ENCODE measurements at regions not wholly inside any gene's neighbourhood (a gene's known extent, or its start where the extent isn't known, plus 50 kb on each side); places are given as distances from the start of the nearest gene placed in this dataset.

DNA sequence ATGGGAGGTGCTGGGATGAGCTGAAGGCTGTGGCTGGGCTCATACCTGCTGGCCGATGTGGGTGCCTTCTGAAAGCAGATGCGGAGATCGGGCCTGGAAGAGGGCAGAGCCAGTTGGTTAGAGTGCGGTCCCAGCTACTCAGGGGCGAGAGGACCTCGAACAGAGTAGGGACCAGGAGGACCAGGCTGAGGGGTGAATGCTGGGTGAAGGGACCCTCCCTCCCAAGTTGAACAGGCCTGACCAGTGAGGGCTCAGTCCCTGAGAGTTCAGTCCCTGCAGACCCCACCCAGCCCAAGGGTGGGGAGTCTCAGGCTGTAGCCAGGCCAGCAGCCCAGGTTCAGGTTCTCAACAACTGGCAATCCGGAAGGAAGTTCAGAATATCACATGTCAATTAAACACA lies 232.8 kb upstream of the HS6ST1 start:
- CTCF ChIA-PET = no interaction called here
- POLR2A ChIA-PET = no interaction called here

GRCh38 chr2:128552141-128552805 lies 233.6 kb upstream of the HS6ST1 start:
- Histone ChIP-seq H3K4me3 (ENCODE audit: control insufficient read depth in 1 of 7, extremely low read depth in 1 of 7, insufficient read depth in 4 of 7, low read depth in 2 of 7, low read length in 6 of 7) (no peak overlapping the region), H3K27ac (ENCODE audit: insufficient read depth in 1 of 2, low read depth in 1 of 2, low read length in 2 of 2, poor library complexity in 1 of 2, severe bottlenecking in 2 of 2) (no peak overlapping the region), H3K9me3 (ENCODE audit: control extremely low read depth in 1 of 5, control insufficient read depth in 4 of 5, insufficient read depth in 2 of 5, low read depth in 1 of 5, low read length in 4 of 5) (peaks cover 0 to 3% (median 0%) of the 10 kb centered on the region in 5 experiments), H3K4me1 (ENCODE audit: control extremely low read depth in 1 of 4, control insufficient read depth in 4 of 4, insufficient read depth in 4 of 4, low read length in 3 of 4) (peaks cover 0 to 8% (median 2%) of the 10 kb centered on the region in 4 experiments), H3K36me3 (ENCODE audit: control insufficient read depth in 4 of 4, insufficient read depth in 4 of 4, low read length in 3 of 4) (no peaks in the 10 kb centered on the region), H3K27me3 (replicated peaks in 2 of 5; ENCODE audit: control insufficient read depth in 4 of 5, insufficient read depth in 5 of 5, low read length in 4 of 5) (no peaks in the 10 kb centered on the region)
- ChIA-PET POLR2A (no interaction called here), CTCF (no interaction called here)
- 87% methylated on average over 5 of the region's 8 CpGs for WGBS (ENCODE audit: insufficient coverage)
- DNase-seq = no peak

More for the DNA sequence above, 232.8 kb upstream of the HS6ST1 start:
- H3K27me3 ChIP-seq (replicated peaks in 2 of 5; ENCODE audit: control insufficient read depth in 4 of 5, insufficient read depth in 5 of 5, low read length in 4 of 5) = no peaks in the 10 kb centered on the region
- no peaks in the 10 kb centered on the region for H3K36me3 ChIP-seq (ENCODE audit: control insufficient read depth in 4 of 4, insufficient read depth in 4 of 4, low read length in 3 of 4)
- H3K4me3 ChIP-seq (ENCODE audit: control insufficient read depth in 1 of 7, extremely low read depth in 1 of 7, insufficient read depth in 4 of 7, low read depth in 2 of 7, low read length in 6 of 7) = no peak overlapping the region
- peaks cover 0 to 3% (median 0%) of the 10 kb centered on the region in 5 experiments for H3K9me3 ChIP-seq (ENCODE audit: control extremely low read depth in 1 of 5, control insufficient read depth in 4 of 5, insufficient read depth in 2 of 5, low read depth in 1 of 5, low read length in 4 of 5)
- peaks cover 0 to 8% (median 2%) of the 10 kb centered on the region in 4 experiments for H3K4me1 ChIP-seq (ENCODE audit: control extremely low read depth in 1 of 4, control insufficient read depth in 4 of 4, insufficient read depth in 4 of 4, low read length in 3 of 4)
- DNase-seq = no peak
- H3K27ac ChIP-seq (ENCODE audit: insufficient read depth in 1 of 2, low read depth in 1 of 2, low read length in 2 of 2, poor library complexity in 1 of 2, severe bottlenecking in 2 of 2) = no peak overlapping the region
- WGBS (ENCODE audit: insufficient coverage) = 98% methylated on average over 7 of the region's 7 CpGs

DNA sequence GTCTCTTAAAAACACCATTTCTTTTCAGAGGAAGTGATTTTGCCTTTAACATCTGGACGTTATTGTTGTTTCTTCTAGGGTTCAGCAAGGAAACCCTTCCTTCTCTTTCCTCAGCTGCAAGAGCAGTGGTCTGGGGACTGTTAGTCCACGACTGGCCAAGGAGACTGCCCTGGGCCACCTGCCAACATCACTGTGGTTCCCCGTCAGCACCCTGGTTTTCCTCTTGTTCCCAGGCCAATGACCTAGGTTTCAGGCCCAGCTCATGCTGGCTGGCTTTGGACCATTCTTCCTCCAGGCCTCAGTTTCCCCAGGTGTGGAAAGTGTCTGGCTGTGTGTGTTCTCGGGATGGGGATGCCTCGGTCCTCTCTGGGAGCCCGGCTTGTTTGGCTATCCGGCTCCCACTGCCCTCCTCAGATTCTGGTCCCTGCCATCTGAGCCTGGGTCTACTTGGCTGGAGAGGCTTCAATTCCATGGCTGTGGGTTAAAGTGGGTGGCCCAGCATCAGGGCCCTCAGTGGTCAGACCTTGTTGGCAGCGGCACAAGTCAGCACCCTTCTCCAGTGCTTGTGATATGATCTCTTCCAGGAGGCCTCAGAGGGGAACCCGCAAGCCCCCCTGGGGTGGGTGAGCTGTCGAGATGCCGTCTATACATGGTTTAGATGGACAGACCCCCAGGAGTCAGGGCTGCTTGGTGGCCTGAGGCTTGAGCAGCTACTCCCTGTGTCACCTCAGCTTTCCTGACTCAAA lies 234.3 kb upstream of the HS6ST1 start:
- WGBS (ENCODE audit: insufficient coverage) = 84% methylated on average over 5 of the region's 11 CpGs
- Histone ChIP-seq H3K27me3 (replicated peaks in 2 of 5; ENCODE audit: control insufficient read depth in 4 of 5, insufficient read depth in 5 of 5, low read length in 4 of 5) (no peaks in the 10 kb centered on the region), H3K4me3 (ENCODE audit: control insufficient read depth in 1 of 7, extremely low read depth in 1 of 7, insufficient read depth in 4 of 7, low read depth in 2 of 7, low read length in 6 of 7) (no peak overlapping the region), H3K36me3 (ENCODE audit: control insufficient read depth in 4 of 4, insufficient read depth in 4 of 4, low read length in 3 of 4) (no peaks in the 10 kb centered on the region), H3K27ac (ENCODE audit: insufficient read depth in 1 of 2, low read depth in 1 of 2, low read length in 2 of 2, poor library complexity in 1 of 2, severe bottlenecking in 2 of 2) (no peak overlapping the region), H3K4me1 (ENCODE audit: control extremely low read depth in 1 of 4, control insufficient read depth in 4 of 4, insufficient read depth in 4 of 4, low read length in 3 of 4) (peaks cover 0 to 10% (median 2%) of the 10 kb centered on the region in 4 experiments), H3K9me3 (ENCODE audit: control extremely low read depth in 1 of 5, control insufficient read depth in 4 of 5, insufficient read depth in 2 of 5, low read depth in 1 of 5, low read length in 4 of 5) (peaks cover 0 to 3% (median 0%) of the 10 kb centered on the region in 5 experiments)
- no peak for DNase-seq
- POLR2A ChIA-PET = no interaction called here
- CTCF ChIA-PET = no interaction called here

GRCh38 chr2:128554151-128554769 lies 235.6 kb upstream of the HS6ST1 start:
- Histone ChIP-seq H3K9me3 (ENCODE audit: control extremely low read depth in 1 of 5, control insufficient read depth in 4 of 5, insufficient read depth in 2 of 5, low read depth in 1 of 5, low read length in 4 of 5) (peaks cover 0 to 3% (median 0%) of the 10 kb centered on the region in 5 experiments), H3K27ac (ENCODE audit: insufficient read depth in 1 of 2, low read depth in 1 of 2, low read length in 2 of 2, poor library complexity in 1 of 2, severe bottlenecking in 2 of 2) (no peak overlapping the region), H3K4me3 (ENCODE audit: control insufficient read depth in 1 of 7, extremely low read depth in 1 of 7, insufficient read depth in 4 of 7, low read depth in 2 of 7, low read length in 6 of 7) (no peak overlapping the region), H3K36me3 (ENCODE audit: control insufficient read depth in 4 of 4, insufficient read depth in 4 of 4, low read length in 3 of 4) (no peaks in the 10 kb centered on the region), H3K4me1 (ENCODE audit: control extremely low read depth in 1 of 4, control insufficient read depth in 4 of 4, insufficient read depth in 4 of 4, low read length in 3 of 4) (peaks cover 0 to 8% (median 2%) of the 10 kb centered on the region in 4 experiments), H3K27me3 (replicated peaks in 2 of 5; ENCODE audit: control insufficient read depth in 4 of 5, insufficient read depth in 5 of 5, low read length in 4 of 5) (no peaks in the 10 kb centered on the region)
- POLR2A ChIA-PET = no interaction called here
- no peak for DNase-seq
- CTCF ChIA-PET = interaction anchor here (1.7 kb wide), 1 partner anchor 10 kb away, joined by 5 read pairs; no protein-coding TSS in a partner anchor
- WGBS (ENCODE audit: insufficient coverage) = 100% methylated on average over 4 of the region's 7 CpGs

DNA sequence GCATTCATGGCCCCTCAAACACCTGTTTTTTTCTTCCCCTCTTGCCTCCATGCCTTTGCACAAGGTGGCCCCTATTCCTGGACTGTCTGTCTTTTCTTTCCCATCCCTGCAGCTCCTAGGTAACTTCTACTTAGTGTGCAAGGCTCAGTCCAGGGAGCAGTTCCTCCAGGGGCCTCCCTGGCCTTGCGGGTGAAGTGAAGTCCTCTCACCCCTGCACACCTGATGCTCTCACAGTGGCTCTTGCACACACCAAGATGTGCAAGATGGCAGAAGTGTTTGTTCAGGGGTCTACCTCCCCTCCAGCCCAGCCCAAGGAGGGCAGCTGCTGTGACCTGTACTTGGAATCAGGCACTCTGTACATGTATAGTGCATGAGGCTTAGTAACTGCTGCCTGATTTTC lies 236.8 kb upstream of the HS6ST1 start:
- Histone ChIP-seq H3K4me3 (ENCODE audit: control insufficient read depth in 1 of 7, extremely low read depth in 1 of 7, insufficient read depth in 4 of 7, low read depth in 2 of 7, low read length in 6 of 7) (no peak overlapping the region), H3K36me3 (ENCODE audit: control insufficient read depth in 4 of 4, insufficient read depth in 4 of 4, low read length in 3 of 4) (no peaks in the 10 kb centered on the region), H3K9me3 (ENCODE audit: control extremely low read depth in 1 of 5, control insufficient read depth in 4 of 5, insufficient read depth in 2 of 5, low read depth in 1 of 5, low read length in 4 of 5) (peaks cover 0 to 3% (median 0%) of the 10 kb centered on the region in 5 experiments), H3K27ac (ENCODE audit: insufficient read depth in 1 of 2, low read depth in 1 of 2, low read length in 2 of 2, poor library complexity in 1 of 2, severe bottlenecking in 2 of 2) (no peak overlapping the region), H3K27me3 (replicated peaks in 2 of 5; ENCODE audit: control insufficient read depth in 4 of 5, insufficient read depth in 5 of 5, low read length in 4 of 5) (no peaks in the 10 kb centered on the region), H3K4me1 (ENCODE audit: control extremely low read depth in 1 of 4, control insufficient read depth in 4 of 4, insufficient read depth in 4 of 4, low read length in 3 of 4) (peaks cover 0 to 7% (median 2%) of the 10 kb centered on the region in 4 experiments)
- no peak for DNase-seq
- WGBS (ENCODE audit: insufficient coverage) = 100% methylated on average over 1 of the region's 1 CpG
- ChIA-PET CTCF (no interaction called here), POLR2A (no interaction called here)

DNA sequence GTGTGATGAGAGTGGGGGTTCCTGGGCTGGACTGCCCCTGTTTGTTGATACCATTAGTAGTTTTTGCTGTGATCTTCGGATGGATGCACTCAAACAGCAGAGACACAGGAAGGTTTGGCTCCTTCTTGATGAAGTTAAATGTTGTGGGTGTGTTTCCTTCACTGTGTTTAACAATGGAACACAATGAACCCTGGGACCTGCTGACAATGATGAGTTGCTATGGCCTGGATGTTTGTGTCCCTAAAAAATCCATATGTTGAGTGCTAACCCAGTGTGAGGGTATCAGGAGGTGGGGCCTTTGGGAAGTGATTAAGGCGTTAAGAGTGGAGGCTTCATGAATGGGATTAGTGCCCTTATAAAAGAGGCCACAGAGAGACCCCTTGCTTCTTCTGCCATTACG lies 237.4 kb upstream of the HS6ST1 start:
- Histone ChIP-seq H3K9me3 (ENCODE audit: control extremely low read depth in 1 of 5, control insufficient read depth in 4 of 5, insufficient read depth in 2 of 5, low read depth in 1 of 5, low read length in 4 of 5) (peaks cover 0 to 3% (median 0%) of the 10 kb centered on the region in 5 experiments), H3K27ac (ENCODE audit: insufficient read depth in 1 of 2, low read depth in 1 of 2, low read length in 2 of 2, poor library complexity in 1 of 2, severe bottlenecking in 2 of 2) (no peak overlapping the region), H3K27me3 (replicated peaks in 2 of 5; ENCODE audit: control insufficient read depth in 4 of 5, insufficient read depth in 5 of 5, low read length in 4 of 5) (no peaks in the 10 kb centered on the region), H3K36me3 (ENCODE audit: control insufficient read depth in 4 of 4, insufficient read depth in 4 of 4, low read length in 3 of 4) (no peaks in the 10 kb centered on the region), H3K4me1 (ENCODE audit: control extremely low read depth in 1 of 4, control insufficient read depth in 4 of 4, insufficient read depth in 4 of 4, low read length in 3 of 4) (peaks cover 0 to 7% (median 2%) of the 10 kb centered on the region in 4 experiments), H3K4me3 (ENCODE audit: control insufficient read depth in 1 of 7, extremely low read depth in 1 of 7, insufficient read depth in 4 of 7, low read depth in 2 of 7, low read length in 6 of 7) (no peak overlapping the region)
- ChIA-PET CTCF (interaction anchor here (1.3 kb wide), 1 partner anchor 10 kb away, joined by 4 read pairs; no protein-coding TSS in a partner anchor), POLR2A (no interaction called here)
- 96% methylated on average over 2 of the region's 3 CpGs for WGBS (ENCODE audit: insufficient coverage)
- no peak for DNase-seq

GRCh38 chr2:128556633-128557032 lies 238.0 kb upstream of the HS6ST1 start:
- H3K36me3 ChIP-seq (ENCODE audit: control insufficient read depth in 4 of 4, insufficient read depth in 4 of 4, low read length in 3 of 4) = no peaks in the 10 kb centered on the region
- no peaks in the 10 kb centered on the region for H3K27me3 ChIP-seq (replicated peaks in 2 of 5; ENCODE audit: control insufficient read depth in 4 of 5, insufficient read depth in 5 of 5, low read length in 4 of 5)
- DNase-seq = no peak
- H3K4me1 ChIP-seq (ENCODE audit: control extremely low read depth in 1 of 4, control insufficient read depth in 4 of 4, insufficient read depth in 4 of 4, low read length in 3 of 4) = peaks cover 0 to 7% (median 2%) of the 10 kb centered on the region in 4 experiments
- ChIA-PET CTCF (interaction anchor here (1.3 kb wide), 1 partner anchor 10 kb away, joined by 4 read pairs; no protein-coding TSS in a partner anchor), POLR2A (no interaction called here)
- H3K9me3 ChIP-seq (ENCODE audit: control extremely low read depth in 1 of 5, control insufficient read depth in 4 of 5, insufficient read depth in 2 of 5, low read depth in 1 of 5, low read length in 4 of 5) = peaks cover 0 to 3% (median 0%) of the 10 kb centered on the region in 5 experiments
- H3K27ac ChIP-seq (ENCODE audit: insufficient read depth in 1 of 2, low read depth in 1 of 2, low read length in 2 of 2, poor library complexity in 1 of 2, severe bottlenecking in 2 of 2) = no peak overlapping the region
- 97% methylated on average over 4 of the region's 4 CpGs for WGBS (ENCODE audit: insufficient coverage)
- no peak overlapping the region for H3K4me3 ChIP-seq (ENCODE audit: control insufficient read depth in 1 of 7, extremely low read depth in 1 of 7, insufficient read depth in 4 of 7, low read depth in 2 of 7, low read length in 6 of 7)
